ENCODE measurements at regions not wholly inside any gene's neighbourhood (a gene's known extent, or its start where the extent isn't known, plus 50 kb on each side); places are given as distances from the start of the nearest gene placed in this dataset.

- TF ChIP-seq CTCF (IDR thresholded peaks at IDR 0.05; ENCODE audit: low read depth, low read length): no peak
- H3K9me3 ChIP-seq: no peaks in the 10 kb centered on the region
- no peak overlapping the region for H3K4me3 ChIP-seq (ENCODE audit: low read depth, low read length)
- H3K27me3 ChIP-seq: no peaks in the 10 kb centered on the region
- no peaks in the 10 kb centered on the region for H3K4me1 ChIP-seq
- no peaks in the 10 kb centered on the region for H3K36me3 ChIP-seq
- no peak for DNase-seq
Measured at GRCh38 chr10:10821926-10822325, 195.7 kb upstream of the CELF2 start.

- TF ChIP-seq CTCF (IDR thresholded peaks at IDR 0.05; ENCODE audit: low read depth, low read length): no peak
- Histone ChIP-seq H3K36me3 (no peaks in the 10 kb centered on the region), H3K9me3 (no peaks in the 10 kb centered on the region), H3K27me3 (no peaks in the 10 kb centered on the region), H3K4me3 (ENCODE audit: low read depth, low read length) (no peak overlapping the region), H3K4me1 (no peaks in the 10 kb centered on the region)
- DNase-seq: no peak
Measured at GRCh38 chr10:10824591-10825148, 193.0 kb upstream of the CELF2 start.

- no peak for TF ChIP-seq CTCF (IDR thresholded peaks at IDR 0.05; ENCODE audit: low read depth, low read length)
- Histone ChIP-seq H3K36me3 (no peaks in the 10 kb centered on the region), H3K4me3 (ENCODE audit: low read depth, low read length) (no peak overlapping the region), H3K4me1 (no peaks in the 10 kb centered on the region), H3K9me3 (no peaks in the 10 kb centered on the region), H3K27me3 (no peaks in the 10 kb centered on the region)
- no peak for DNase-seq
Measured at GRCh38 chr10:10826125-10826524, 191.5 kb upstream of the CELF2 start.

GRCh38 chr10:10828623-10829022, 189.0 kb upstream of the CELF2 start:
- H3K36me3 ChIP-seq: no peaks in the 10 kb centered on the region
- no peak for DNase-seq
- H3K9me3 ChIP-seq: no peaks in the 10 kb centered on the region
- H3K4me3 ChIP-seq (ENCODE audit: low read depth, low read length): no peak overlapping the region
- no peaks in the 10 kb centered on the region for H3K4me1 ChIP-seq
- no peaks in the 10 kb centered on the region for H3K27me3 ChIP-seq
- no peak for TF ChIP-seq CTCF (IDR thresholded peaks at IDR 0.05; ENCODE audit: low read depth, low read length)

GRCh38 chr10:10829576-10829975, 188.1 kb upstream of the CELF2 start:
- DNase-seq: no peak
- no peaks in the 10 kb centered on the region for H3K4me1 ChIP-seq
- H3K4me3 ChIP-seq (ENCODE audit: low read depth, low read length): no peak overlapping the region
- no peaks in the 10 kb centered on the region for H3K27me3 ChIP-seq
- no peak for TF ChIP-seq CTCF (IDR thresholded peaks at IDR 0.05; ENCODE audit: low read depth, low read length)
- H3K9me3 ChIP-seq: no peaks in the 10 kb centered on the region
- H3K36me3 ChIP-seq: no peaks in the 10 kb centered on the region

- Histone ChIP-seq H3K4me1 (no peaks in the 10 kb centered on the region), H3K9me3 (no peaks in the 10 kb centered on the region), H3K4me3 (ENCODE audit: low read depth, low read length) (no peak overlapping the region), H3K27me3 (no peaks in the 10 kb centered on the region), H3K36me3 (no peaks in the 10 kb centered on the region)
- no peak for DNase-seq
- TF ChIP-seq CTCF (IDR thresholded peaks at IDR 0.05; ENCODE audit: low read depth, low read length): no peak
Measured at GRCh38 chr10:10830293-10830986, 187.2 kb upstream of the CELF2 start.
